HS-27A (cell line): ENCODE measurements at regions not wholly inside any gene's neighbourhood (a gene's known extent, or its start where the extent isn't known, plus 50 kb on each side); places are given as distances from the start of the nearest gene placed in this dataset.

Source experiments
- DNase-seq: peaks from one replicate; pipeline ENCODE4 v3.0.0-alpha.2; 2012; ENCODE audit warnings: low read depth, missing footprints

GRCh38 chr6:145022199-145022796 lies 713.0 kb downstream of the EPM2A start:
- no peak for DNase-seq

GRCh38 chr6:145023116-145023726 lies 712.1 kb downstream of the EPM2A start:
- no peak for DNase-seq

GRCh38 chr6:145025488-145025887 lies 709.8 kb downstream of the EPM2A start:
- DNase-seq, result no peak

- no peak for DNase-seq
These were observed 709.0 kb downstream of the EPM2A start for GRCh38 chr6:145026267-145026679.

- no peak for DNase-seq
These were observed 707.0 kb downstream of the EPM2A start for GRCh38 chr6:145028144-145028818.

- no peak for DNase-seq
These were observed 704.3 kb downstream of the EPM2A start for GRCh38 chr6:145031001-145031400.

GRCh38 chr6:145031962-145032361 lies 703.4 kb downstream of the EPM2A start:
- no peak for DNase-seq

GRCh38 chr6:145032562-145033145 lies 702.7 kb downstream of the EPM2A start:
- DNase-seq, result no peak

- no peak for DNase-seq
These were observed 700.7 kb downstream of the EPM2A start for GRCh38 chr6:145034664-145035063.

- DNase-seq, result no peak
These were observed 699.1 kb downstream of the EPM2A start for GRCh38 chr6:145036236-145036635.

GRCh38 chr6:145036848-145037567 lies 698.3 kb downstream of the EPM2A start:
- DNase-seq, result no peak

- DNase-seq, result no peak
These were observed 692.8 kb downstream of the EPM2A start for GRCh38 chr6:145042559-145042958.

- no peak for DNase-seq
These were observed 691.3 kb downstream of the EPM2A start for GRCh38 chr6:145043926-145044500.

GRCh38 chr6:145044641-145045246 lies 690.6 kb downstream of the EPM2A start:
- no peak for DNase-seq

GRCh38 chr6:145045582-145045981 lies 689.7 kb downstream of the EPM2A start:
- no peak for DNase-seq

- DNase-seq, result no peak
These were observed 687.4 kb downstream of the EPM2A start for GRCh38 chr6:145047891-145048290.

GRCh38 chr6:145051661-145052060 lies 683.7 kb downstream of the EPM2A start:
- no peak for DNase-seq

- no peak for DNase-seq
These were observed 679.8 kb downstream of the EPM2A start for GRCh38 chr6:145055567-145055966.

GRCh38 chr6:145060714-145061113 lies 674.6 kb downstream of the EPM2A start:
- DNase-seq, result no peak

- no peak for DNase-seq
These were observed 672.2 kb downstream of the EPM2A start for GRCh38 chr6:145063091-145063490.

GRCh38 chr6:145067430-145067829 lies 667.9 kb downstream of the EPM2A start:
- no peak for DNase-seq

GRCh38 chr6:145068577-145068976 lies 666.7 kb downstream of the EPM2A start:
- DNase-seq, result no peak
